ENCODE measurements at regions not wholly inside any gene's neighbourhood (a gene's known extent, or its start where the extent isn't known, plus 50 kb on each side); places are given as distances from the start of the nearest gene placed in this dataset.

GRCh38 chr14:101374373-101375338 lies 186.6 kb upstream of the DIO3 start:
- no peaks in the 10 kb centered on the region for H3K9me3 ChIP-seq (ENCODE audit: insufficient read depth, low read depth, low read length)
- no peaks in the 10 kb centered on the region for H3K4me1 ChIP-seq (ENCODE audit: insufficient read depth, low read length)
- no peak overlapping the region for H3K4me2 ChIP-seq (ENCODE audit: low read length)
- no peak overlapping the region for H2AFZ ChIP-seq (ENCODE audit: low read depth, low read length)
- no peak overlapping the region for H3K4me3 ChIP-seq (ENCODE audit: insufficient read depth, low read depth, low read length)
- Mint-ChIP-seq H3K4me1 (ENCODE audit: low read depth, unreplicated experiment) (no peaks in the 10 kb centered on the region), H3K4me3 (ENCODE audit: unreplicated experiment) (no peak overlapping the region), H3K27ac (ENCODE audit: unreplicated experiment) (no peak overlapping the region), H3K36me3 (ENCODE audit: low read depth, unreplicated experiment) (no peaks in the 10 kb centered on the region), H3K27me3 (ENCODE audit: low read depth, unreplicated experiment) (peaks cover 32% of the 10 kb centered on the region), H3K9me3 (ENCODE audit: unreplicated experiment) (peaks cover 3% of the 10 kb centered on the region)
- DNase-seq (ENCODE audit: low read depth) (no peak), FAIRE-seq (no peak)
- H3K27ac ChIP-seq (ENCODE audit: low read depth, low read length): no peak overlapping the region
- H4K20me1 ChIP-seq (ENCODE audit: insufficient read depth, low read length): no peaks in the 10 kb centered on the region
- H3K79me2 ChIP-seq (ENCODE audit: insufficient read depth, low read length): no peaks in the 10 kb centered on the region
- no peak overlapping the region for H3K9ac ChIP-seq (ENCODE audit: low read length)
- H3K27me3 ChIP-seq (ENCODE audit: insufficient read depth, low read length): no peaks in the 10 kb centered on the region
- H3K36me3 ChIP-seq (ENCODE audit: insufficient read depth, low read length): no peaks in the 10 kb centered on the region
- TF ChIP-seq CTCF (IDR thresholded peaks at IDR 0.05; ENCODE audit: insufficient read depth, low read depth, low read length) (no peak), EZH2 (IDR thresholded peaks at IDR 0.05; ENCODE audit: insufficient read depth, low read length) (no peak)

GRCh38 chr14:101377069-101377468 lies 184.2 kb upstream of the DIO3 start:
- H3K9ac ChIP-seq (ENCODE audit: low read length): no peak overlapping the region
- H3K4me2 ChIP-seq (ENCODE audit: low read length): no peak overlapping the region
- DNase-seq (ENCODE audit: low read depth) (no peak), FAIRE-seq (no peak)
- Mint-ChIP-seq H3K27ac (ENCODE audit: unreplicated experiment) (no peak overlapping the region), H3K4me3 (ENCODE audit: unreplicated experiment) (no peak overlapping the region), H3K27me3 (ENCODE audit: low read depth, unreplicated experiment) (peaks cover 20% of the 10 kb centered on the region), H3K9me3 (ENCODE audit: unreplicated experiment) (peaks cover 3% of the 10 kb centered on the region), H3K4me1 (ENCODE audit: low read depth, unreplicated experiment) (no peaks in the 10 kb centered on the region), H3K36me3 (ENCODE audit: low read depth, unreplicated experiment) (no peaks in the 10 kb centered on the region)
- H3K4me1 ChIP-seq (ENCODE audit: insufficient read depth, low read length): no peaks in the 10 kb centered on the region
- H3K9me3 ChIP-seq (ENCODE audit: insufficient read depth, low read depth, low read length): peaks cover 3% of the 10 kb centered on the region
- no peaks in the 10 kb centered on the region for H3K27me3 ChIP-seq (ENCODE audit: insufficient read depth, low read length)
- H2AFZ ChIP-seq (ENCODE audit: low read depth, low read length): no peak overlapping the region
- no peak overlapping the region for H3K4me3 ChIP-seq (ENCODE audit: insufficient read depth, low read depth, low read length)
- no peak for TF ChIP-seq CTCF (IDR thresholded peaks at IDR 0.05; ENCODE audit: insufficient read depth, low read depth, low read length)
- TF ChIP-seq EZH2 (IDR thresholded peaks at IDR 0.05; ENCODE audit: insufficient read depth, low read length): no peak
- H4K20me1 ChIP-seq (ENCODE audit: insufficient read depth, low read length): no peaks in the 10 kb centered on the region
- no peaks in the 10 kb centered on the region for H3K79me2 ChIP-seq (ENCODE audit: insufficient read depth, low read length)
- H3K36me3 ChIP-seq (ENCODE audit: insufficient read depth, low read length): no peaks in the 10 kb centered on the region
- no peak overlapping the region for H3K27ac ChIP-seq (ENCODE audit: low read depth, low read length)

GRCh38 chr14:101379842-101380241 lies 181.5 kb upstream of the DIO3 start:
- no peak for FAIRE-seq
- Mint-ChIP-seq H3K27ac (ENCODE audit: unreplicated experiment) (no peak overlapping the region), H3K36me3 (ENCODE audit: low read depth, unreplicated experiment) (no peaks in the 10 kb centered on the region), H3K27me3 (ENCODE audit: low read depth, unreplicated experiment) (peaks cover 9% of the 10 kb centered on the region), H3K9me3 (ENCODE audit: unreplicated experiment) (peaks cover 13% of the 10 kb centered on the region), H3K4me1 (ENCODE audit: low read depth, unreplicated experiment) (no peaks in the 10 kb centered on the region), H3K4me3 (ENCODE audit: unreplicated experiment) (no peak overlapping the region)
- Histone ChIP-seq H3K4me2 (ENCODE audit: low read length) (no peak overlapping the region), H3K79me2 (ENCODE audit: insufficient read depth, low read length) (no peaks in the 10 kb centered on the region), H3K27ac (ENCODE audit: low read depth, low read length) (no peak overlapping the region), H2AFZ (ENCODE audit: low read depth, low read length) (no peak overlapping the region), H3K36me3 (ENCODE audit: insufficient read depth, low read length) (no peaks in the 10 kb centered on the region), H3K4me1 (ENCODE audit: insufficient read depth, low read length) (no peaks in the 10 kb centered on the region), H3K27me3 (ENCODE audit: insufficient read depth, low read length) (no peaks in the 10 kb centered on the region), H3K9me3 (ENCODE audit: insufficient read depth, low read depth, low read length) (peaks cover 3% of the 10 kb centered on the region), H3K4me3 (ENCODE audit: insufficient read depth, low read depth, low read length) (no peak overlapping the region), H4K20me1 (ENCODE audit: insufficient read depth, low read length) (no peaks in the 10 kb centered on the region), H3K9ac (ENCODE audit: low read length) (no peak overlapping the region)
- no peak for TF ChIP-seq CTCF (IDR thresholded peaks at IDR 0.05; ENCODE audit: insufficient read depth, low read depth, low read length)
- TF ChIP-seq EZH2 (IDR thresholded peaks at IDR 0.05; ENCODE audit: insufficient read depth, low read length): no peak
- DNase-seq (ENCODE audit: low read depth): no peak

Measured in astrocyte (in vitro differentiated cells and primary cell).